B cell (primary cell): ENCODE measurements at regions not wholly inside any gene's neighbourhood (a gene's known extent, or its start where the extent isn't known, plus 50 kb on each side); places are given as distances from the start of the nearest gene placed in this dataset.

Experiments used
- ATAC-seq: fragments of 200-7000 bp; cut with Tn5 transposase; one replicate; pipeline ENCODE4 v1.10.0; 2021; ENCODE audit warnings: low read depth, mild to moderate bottlenecking, moderate number of reproducible peaks, moderate library complexity
- CTCF ChIA-PET: fragments of 350-600 bp; sonication (Branson Sonifier 250); formaldehyde crosslinking; loops from one replicate; lab custom pipeline; 2021; ENCODE audit warnings: antibody characterized with exemption, inconsistent platforms; lab: Charles Lee
- POLR2A ChIA-PET: fragments of 350-600 bp; sonication (Branson Sonifier 250); formaldehyde crosslinking; loops from one replicate; lab custom pipeline; 2021; ENCODE audit warnings: antibody characterized with exemption; lab: Charles Lee
- DNase-seq: peaks from one replicate; pipeline ENCODE4 v3.0.0; 2013
- H2AFZ ChIP-seq: 2 replicates; pipeline ENCODE4 v1.6.1; 2012; ENCODE audit warnings: mild to moderate bottlenecking, low read depth, low read length; ENCODE audit not compliant: insufficient read depth, poor library complexity, severe bottlenecking
- H3K27ac ChIP-seq, 2 donors: 1 replicate in 1 of 2; 2 replicates in 1 of 2; pipeline ENCODE4 v1.5.1; 2012 to 2013; ENCODE audit warnings: low read length in 2 of 2, mild to moderate bottlenecking in 2 of 2, moderate library complexity in 1 of 2
- H3K27me3 ChIP-seq, 4 experiments: fragments of 200-600 bp in 1 of 4; sonication (generic) in 1 of 4; replicated peaks in 1 of 4; 1 replicate in 2 of 4; 2 replicates in 2 of 4; pipeline versions ENCODE4 v1.6.1 to v1.7.0; 2013 to 2016; ENCODE audit warnings: low read length in 3 of 4, mild to moderate bottlenecking in 2 of 4, mixed read lengths in 1 of 4, moderate library complexity in 1 of 4; ENCODE audit not compliant: insufficient read depth in 4 of 4, control insufficient read depth in 3 of 4; ENCODE audit errors: control extremely low read depth in 1 of 4
- H3K36me3 ChIP-seq, 2 experiments: replicated peaks in 1 of 2; 1 replicate in 1 of 2; 2 replicates in 1 of 2; pipeline versions ENCODE4 v1.6.1 to v1.7.1; 2013; ENCODE audit warnings: low read length in 1 of 2; ENCODE audit not compliant: insufficient read depth in 2 of 2, control insufficient read depth in 1 of 2; ENCODE audit errors: control extremely low read depth in 1 of 2, extremely low read depth in 1 of 2
- H3K4me1 ChIP-seq, 2 donors: fragments of 200-600 bp in 1 of 2; sonication (generic) in 1 of 2; 1 replicate in 1 of 2; 2 replicates in 1 of 2; pipeline versions ENCODE4 v1.5.1 to v1.6.1; 2013 to 2017; ENCODE audit warnings: low read length in 2 of 2; ENCODE audit not compliant: control insufficient read depth in 2 of 2, insufficient read depth in 2 of 2
- H3K4me2 ChIP-seq: replicated peaks from 2 replicates; pipeline ENCODE3; 2012; ENCODE audit warnings: mild to moderate bottlenecking, low read depth, low read length; ENCODE audit not compliant: poor library complexity, severe bottlenecking
- H3K4me3 ChIP-seq, 5 experiments: fragments of 200-600 bp in 1 of 5; sonication (generic) in 1 of 5; 1 replicate in 3 of 5; 2 replicates in 2 of 5; pipeline versions ENCODE4 v1.5.1 to v1.7.0; 2011 to 2016; ENCODE audit warnings: low read length in 4 of 5, mild to moderate bottlenecking in 4 of 5, low read depth in 2 of 5, control low read depth in 1 of 5, moderate library complexity in 1 of 5; ENCODE audit not compliant: insufficient read depth in 1 of 5; ENCODE audit errors: control extremely low read depth in 1 of 5, extremely low read depth in 1 of 5
- H3K79me2 ChIP-seq: fragments of 200-600 bp; sonication (generic); one replicate; pipeline ENCODE4 v1.6.0; 2016; ENCODE audit warnings: low read length; ENCODE audit not compliant: control insufficient read depth, insufficient read depth
- H3K9ac ChIP-seq: fragments of 200-600 bp; sonication (generic); 2 replicates; pipeline ENCODE4 v1.6.1; 2017; ENCODE audit warnings: mild to moderate bottlenecking, low read length, moderate library complexity
- H3K9me3 ChIP-seq, 3 donors: one replicate each; pipeline versions ENCODE4 v1.6.1 to v1.7.1; 2013; ENCODE audit warnings: low read length in 2 of 3; ENCODE audit not compliant: control insufficient read depth in 2 of 3, insufficient read depth in 1 of 3; ENCODE audit errors: control extremely low read depth in 1 of 3
- H4K20me1 ChIP-seq: 2 replicates; pipeline ENCODE4 v1.6.0; 2012; ENCODE audit warnings: mild to moderate bottlenecking, low read length; ENCODE audit not compliant: insufficient read depth, control insufficient read depth, poor library complexity, severe bottlenecking
- H3K27ac Mint-ChIP-seq: one replicate; pipeline ENCODE4 v1.8.0; 2021; ENCODE audit warnings: mixed read lengths
- H3K27me3 Mint-ChIP-seq: one replicate; pipeline ENCODE4 v1.8.0; 2021; ENCODE audit warnings: mixed read lengths
- H3K4me1 Mint-ChIP-seq: one replicate; pipeline ENCODE4 v1.8.0; 2021; ENCODE audit warnings: mixed read lengths
- H3K4me3 Mint-ChIP-seq: one replicate; pipeline ENCODE4 v1.8.0; 2021; ENCODE audit warnings: mixed read lengths
- H3K9me3 Mint-ChIP-seq: one replicate; pipeline ENCODE4 v1.8.0; 2022; ENCODE audit warnings: mixed read lengths; ENCODE audit not compliant: insufficient read depth
- EZH2 ChIP-seq: IDR thresholded peaks from 2 replicates; pipeline ENCODE4 v1.6.1; 2012; ENCODE audit warnings: borderline replicate concordance, low read depth, mild to moderate bottlenecking, moderate library complexity, low read length; ENCODE audit not compliant: insufficient read depth, poor library complexity, severe bottlenecking
- WGBS: methylation state at CpG from one replicate; pipeline ENCODE4 v1.1.5; 2013; ENCODE audit warnings: missing lambda C conversion rate; ENCODE audit not compliant: insufficient coverage; 5-methylcytosine and 5-hydroxymethylcytosine counted together
- intact Hi-C: fragments of 100-400 bp; cut with micrococcal nuclease; formaldehyde crosslinking; loops from one replicate; pipeline ENCODE4 v1.10.0; 2022
- TF ChIP-seq, protein P1 (sequence below): fragments of 200-600 bp; IDR thresholded peaks from one replicate; pipeline ENCODE4 v1.8.0; 2022; ENCODE audit warnings: antibody characterized with exemption, mild to moderate bottlenecking

DNA sequence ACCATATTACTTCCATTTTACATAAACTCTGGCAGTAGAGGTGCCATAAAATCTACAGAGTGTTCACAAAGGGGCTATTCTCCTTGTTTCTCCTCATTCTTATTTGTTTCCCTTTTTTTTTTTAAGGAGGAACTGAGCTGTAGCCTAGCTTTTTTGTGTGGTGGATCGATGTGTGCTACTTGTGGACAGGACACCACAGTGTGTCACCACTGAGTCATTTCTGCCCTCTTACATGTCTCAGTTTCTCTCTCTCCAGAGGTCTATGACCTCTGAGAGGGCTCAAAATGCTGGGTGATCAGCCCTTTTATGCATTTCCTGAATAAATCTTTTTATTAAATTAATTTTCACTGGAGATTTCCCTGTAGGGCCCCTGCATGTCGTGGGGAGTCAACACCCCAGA lies 370.2 kb downstream of the ADGRD1 start:
- H3K9me3 ChIP-seq: peaks cover 0 to 9% (median 1%) of the 10 kb centered on the region in 3 donors
- H3K4me1 ChIP-seq: no peaks in the 10 kb centered on the region
- Mint-ChIP-seq H3K4me1 (no peaks in the 10 kb centered on the region), H3K4me3 (no peak overlapping the region), H3K27me3 (peaks cover 9% of the 10 kb centered on the region), H3K27ac (no peak overlapping the region), H3K9me3 (no peaks in the 10 kb centered on the region)
- H3K4me3 ChIP-seq: no peak overlapping the region
- no peak for ATAC-seq
- no peaks in the 10 kb centered on the region for H3K27me3 ChIP-seq
- ChIA-PET POLR2A (no interaction called here), CTCF (no interaction called here)
- TF ChIP-seq, protein P1, sequence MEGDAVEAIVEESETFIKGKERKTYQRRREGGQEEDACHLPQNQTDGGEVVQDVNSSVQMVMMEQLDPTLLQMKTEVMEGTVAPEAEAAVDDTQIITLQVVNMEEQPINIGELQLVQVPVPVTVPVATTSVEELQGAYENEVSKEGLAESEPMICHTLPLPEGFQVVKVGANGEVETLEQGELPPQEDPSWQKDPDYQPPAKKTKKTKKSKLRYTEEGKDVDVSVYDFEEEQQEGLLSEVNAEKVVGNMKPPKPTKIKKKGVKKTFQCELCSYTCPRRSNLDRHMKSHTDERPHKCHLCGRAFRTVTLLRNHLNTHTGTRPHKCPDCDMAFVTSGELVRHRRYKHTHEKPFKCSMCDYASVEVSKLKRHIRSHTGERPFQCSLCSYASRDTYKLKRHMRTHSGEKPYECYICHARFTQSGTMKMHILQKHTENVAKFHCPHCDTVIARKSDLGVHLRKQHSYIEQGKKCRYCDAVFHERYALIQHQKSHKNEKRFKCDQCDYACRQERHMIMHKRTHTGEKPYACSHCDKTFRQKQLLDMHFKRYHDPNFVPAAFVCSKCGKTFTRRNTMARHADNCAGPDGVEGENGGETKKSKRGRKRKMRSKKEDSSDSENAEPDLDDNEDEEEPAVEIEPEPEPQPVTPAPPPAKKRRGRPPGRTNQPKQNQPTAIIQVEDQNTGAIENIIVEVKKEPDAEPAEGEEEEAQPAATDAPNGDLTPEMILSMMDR: no peak
- no peak for TF ChIP-seq EZH2
- H3K27ac ChIP-seq: no peak overlapping the region
- 100% methylated on average over 1 of the region's 2 CpGs for WGBS
- no peaks in the 10 kb centered on the region for H3K79me2 ChIP-seq
- no peak overlapping the region for H3K4me2 ChIP-seq
- no peaks in the 10 kb centered on the region for H3K36me3 ChIP-seq
- H4K20me1 ChIP-seq: no peaks in the 10 kb centered on the region
- no peak overlapping the region for H3K9ac ChIP-seq
- H2AFZ ChIP-seq: no peak overlapping the region
- intact Hi-C loops: no loop called here
- DNase-seq: no peak

DNA sequence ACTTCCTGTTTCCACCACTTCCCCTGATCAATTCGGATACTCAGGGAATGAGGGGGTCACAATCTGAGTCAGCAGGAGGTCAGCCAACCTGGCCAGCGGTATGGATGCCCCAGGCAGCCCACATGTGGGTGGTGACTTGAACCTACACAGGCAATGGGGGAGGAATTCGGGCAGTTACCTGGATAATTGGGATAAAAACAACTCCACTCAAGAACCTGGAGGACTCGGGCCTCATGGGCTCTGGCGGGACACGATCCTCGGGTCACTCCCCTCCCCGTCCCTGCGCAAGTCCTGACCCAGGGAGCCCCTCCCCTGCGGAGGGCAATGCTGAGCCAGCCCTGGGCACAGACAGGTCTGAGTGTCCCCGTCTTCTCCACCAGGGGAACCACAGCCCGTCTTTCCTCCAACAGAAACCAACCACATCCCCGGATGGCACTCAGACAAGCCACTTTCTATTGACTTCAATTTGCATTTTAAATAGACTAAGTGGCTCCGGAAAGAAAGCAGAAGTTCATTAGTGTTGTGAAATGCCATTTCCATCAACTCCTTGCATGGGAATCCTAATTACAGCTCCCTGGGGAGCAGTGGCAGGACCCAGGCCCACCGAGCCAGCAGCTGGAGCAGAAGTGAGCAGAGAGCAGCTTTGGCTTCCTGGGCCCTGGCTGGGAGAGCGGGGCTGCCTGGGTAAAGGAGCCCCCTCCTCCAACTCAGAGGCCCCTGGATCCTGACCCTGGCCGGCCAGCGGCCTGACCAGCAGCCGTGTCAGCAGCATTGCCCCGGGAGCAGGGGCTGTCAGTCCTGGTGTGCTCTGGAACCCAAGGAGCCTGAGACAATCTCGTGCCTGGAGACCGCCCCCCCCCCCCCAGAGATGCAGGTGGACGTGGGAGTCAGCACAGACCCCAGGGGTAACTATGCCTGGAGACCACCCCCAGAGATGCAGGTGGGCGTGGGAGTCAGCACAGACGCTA lies 374.1 kb downstream of the ADGRD1 start:
- Histone ChIP-seq H4K20me1 (no peaks in the 10 kb centered on the region), H3K27me3 (no peaks in the 10 kb centered on the region), H3K4me2 (no peak overlapping the region), H3K4me1 (no peaks in the 10 kb centered on the region), H3K4me3 (no peak overlapping the region), H3K27ac (no peak overlapping the region), H3K36me3 (no peaks in the 10 kb centered on the region), H3K79me2 (no peaks in the 10 kb centered on the region), H3K9ac (no peak overlapping the region), H3K9me3 (peaks cover 0 to 7% (median 0%) of the 10 kb centered on the region in 3 donors), H2AFZ (no peak overlapping the region)
- DNase-seq (no peak), ATAC-seq (no peak)
- Mint-ChIP-seq H3K27me3 (peaks cover 16% of the 10 kb centered on the region), H3K4me1 (no peaks in the 10 kb centered on the region), H3K4me3 (no peak overlapping the region), H3K9me3 (no peaks in the 10 kb centered on the region), H3K27ac (no peak overlapping the region)
- no peak for TF ChIP-seq EZH2
- TF ChIP-seq, protein P1: no peak
- intact Hi-C loops: no loop called here
- ChIA-PET CTCF (no interaction called here), POLR2A (no interaction called here)
- 86% methylated on average over 18 of the region's 25 CpGs for WGBS
